ENCODE measurements at regions not wholly inside any gene's neighbourhood (a gene's known extent, or its start where the extent isn't known, plus 50 kb on each side); places are given as distances from the start of the nearest gene placed in this dataset.

DNA sequence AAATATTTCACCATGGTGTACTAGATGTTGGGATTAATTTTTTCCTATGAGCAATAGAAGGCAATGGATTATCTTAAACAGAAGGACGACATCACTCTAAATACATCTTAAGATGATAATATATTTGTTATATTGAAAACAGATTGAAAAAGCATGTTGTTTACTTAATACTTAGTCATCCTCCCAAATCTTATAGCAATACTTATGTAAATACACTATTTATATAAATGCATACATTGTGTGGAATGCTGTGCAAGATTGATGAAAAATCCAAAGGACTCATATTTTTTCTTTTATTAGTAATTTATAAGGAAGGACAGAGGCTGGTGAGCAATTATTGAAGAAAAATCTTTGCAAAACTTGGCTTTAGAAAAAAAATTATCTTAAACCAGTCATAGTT, 593.5 kb downstream of the MMUT start:
- H3K27ac ChIP-seq = no peak overlapping the region
- TF ChIP-seq, protein P1, sequence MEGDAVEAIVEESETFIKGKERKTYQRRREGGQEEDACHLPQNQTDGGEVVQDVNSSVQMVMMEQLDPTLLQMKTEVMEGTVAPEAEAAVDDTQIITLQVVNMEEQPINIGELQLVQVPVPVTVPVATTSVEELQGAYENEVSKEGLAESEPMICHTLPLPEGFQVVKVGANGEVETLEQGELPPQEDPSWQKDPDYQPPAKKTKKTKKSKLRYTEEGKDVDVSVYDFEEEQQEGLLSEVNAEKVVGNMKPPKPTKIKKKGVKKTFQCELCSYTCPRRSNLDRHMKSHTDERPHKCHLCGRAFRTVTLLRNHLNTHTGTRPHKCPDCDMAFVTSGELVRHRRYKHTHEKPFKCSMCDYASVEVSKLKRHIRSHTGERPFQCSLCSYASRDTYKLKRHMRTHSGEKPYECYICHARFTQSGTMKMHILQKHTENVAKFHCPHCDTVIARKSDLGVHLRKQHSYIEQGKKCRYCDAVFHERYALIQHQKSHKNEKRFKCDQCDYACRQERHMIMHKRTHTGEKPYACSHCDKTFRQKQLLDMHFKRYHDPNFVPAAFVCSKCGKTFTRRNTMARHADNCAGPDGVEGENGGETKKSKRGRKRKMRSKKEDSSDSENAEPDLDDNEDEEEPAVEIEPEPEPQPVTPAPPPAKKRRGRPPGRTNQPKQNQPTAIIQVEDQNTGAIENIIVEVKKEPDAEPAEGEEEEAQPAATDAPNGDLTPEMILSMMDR (conservative IDR thresholded peaks at IDR 0.05) = no peak
- no peak for TF ChIP-seq ZFX (IDR thresholded peaks at IDR 0.05)

DNA sequence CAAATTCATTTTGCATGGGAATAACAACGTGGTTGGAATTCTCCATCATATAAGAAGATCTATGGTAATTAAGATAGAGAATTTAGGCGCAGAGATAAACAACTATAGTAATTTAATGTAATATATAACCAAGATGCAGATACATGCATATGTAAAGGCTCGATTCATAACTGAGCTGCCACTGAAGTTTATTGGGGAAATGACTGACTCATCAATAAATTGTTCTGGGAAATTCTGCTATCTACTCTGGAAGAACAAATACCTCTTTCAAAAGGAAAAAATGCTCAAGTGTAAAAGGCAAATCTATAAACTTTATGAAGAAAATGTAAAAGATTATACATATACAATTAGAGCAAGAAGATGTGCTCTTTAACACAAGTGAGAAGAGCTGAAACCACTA, 596.4 kb downstream of the MMUT start:
- H3K27ac ChIP-seq = no peak overlapping the region
- no peak for TF ChIP-seq ZFX (IDR thresholded peaks at IDR 0.05)
- TF ChIP-seq, protein P1 (conservative IDR thresholded peaks at IDR 0.05) = no peak

DNA sequence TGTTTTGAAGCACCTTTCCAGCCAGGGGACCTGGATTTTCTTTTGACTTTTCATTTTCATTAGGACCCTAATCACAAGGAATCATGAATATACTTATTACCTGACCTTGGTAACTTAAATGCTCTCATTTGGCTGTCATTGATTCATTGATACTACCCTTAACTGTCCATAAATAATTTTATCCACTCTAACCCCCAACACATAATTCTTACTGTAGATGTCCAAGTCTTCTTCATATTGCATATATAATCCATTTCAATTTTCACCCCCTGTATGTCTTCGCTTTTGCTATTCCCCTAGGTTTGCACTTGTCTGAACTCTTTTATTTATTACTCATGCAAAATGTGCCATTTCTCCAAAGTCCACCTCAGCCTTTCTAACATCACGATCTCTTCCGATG, 602.9 kb downstream of the MMUT start:
- H3K27ac ChIP-seq = no peak overlapping the region
- no peak for TF ChIP-seq ZFX (IDR thresholded peaks at IDR 0.05)
- TF ChIP-seq, protein P1 (conservative IDR thresholded peaks at IDR 0.05) = no peak

DNA sequence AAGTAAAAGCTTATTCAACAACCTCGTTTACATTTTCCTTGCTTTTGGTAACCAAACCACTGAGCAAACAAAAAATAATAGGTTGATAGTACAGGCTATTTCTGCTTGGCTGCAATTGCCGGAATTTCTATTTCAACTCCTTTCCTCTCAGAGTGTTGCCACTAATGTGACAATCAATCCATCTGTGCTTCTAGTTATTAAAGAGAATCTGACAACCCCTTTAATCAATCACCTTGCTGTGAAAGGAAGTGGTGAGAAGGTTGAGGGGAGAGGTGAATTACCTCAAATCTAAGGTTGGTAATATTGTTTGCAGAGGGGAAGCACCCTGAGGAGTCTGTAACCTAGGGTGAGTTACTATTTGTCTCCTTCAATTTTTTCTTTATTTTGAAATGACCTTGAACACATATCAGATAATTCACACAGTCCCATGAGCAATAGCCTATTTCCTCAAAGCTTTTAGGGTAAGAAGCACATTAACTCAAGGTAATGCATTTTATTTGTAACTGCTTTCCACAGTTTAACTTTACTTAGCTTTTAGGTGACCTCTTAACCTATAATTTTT, 603.4 kb downstream of the MMUT start:
- TF ChIP-seq, protein P1 (conservative IDR thresholded peaks at IDR 0.05) = no peak
- no peak for TF ChIP-seq ZFX (IDR thresholded peaks at IDR 0.05)
- no peak overlapping the region for H3K27ac ChIP-seq

DNA sequence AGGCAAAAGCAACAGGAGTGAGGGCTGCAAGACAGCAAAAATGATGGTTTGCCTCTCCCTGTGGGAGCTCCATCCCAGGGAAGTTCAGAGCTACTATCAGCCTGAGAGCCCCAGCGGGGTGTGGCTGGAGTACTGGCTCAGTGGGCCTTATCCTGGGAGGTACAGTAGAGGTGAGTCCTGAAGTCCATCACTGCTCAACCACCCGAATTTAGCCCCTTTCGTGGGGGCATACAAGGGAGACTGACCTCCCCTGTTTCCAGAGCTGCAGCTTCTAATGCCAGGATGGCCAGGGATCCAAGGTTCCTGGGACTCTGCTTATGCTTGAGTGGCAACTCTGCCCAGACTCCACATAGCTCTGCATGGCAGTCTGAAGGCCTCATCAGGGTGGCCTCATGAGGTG, 617.8 kb downstream of the MMUT start:
- no peak overlapping the region for H3K27ac ChIP-seq
- TF ChIP-seq, protein P1 (conservative IDR thresholded peaks at IDR 0.05) = no peak
- no peak for TF ChIP-seq ZFX (IDR thresholded peaks at IDR 0.05)

DNA sequence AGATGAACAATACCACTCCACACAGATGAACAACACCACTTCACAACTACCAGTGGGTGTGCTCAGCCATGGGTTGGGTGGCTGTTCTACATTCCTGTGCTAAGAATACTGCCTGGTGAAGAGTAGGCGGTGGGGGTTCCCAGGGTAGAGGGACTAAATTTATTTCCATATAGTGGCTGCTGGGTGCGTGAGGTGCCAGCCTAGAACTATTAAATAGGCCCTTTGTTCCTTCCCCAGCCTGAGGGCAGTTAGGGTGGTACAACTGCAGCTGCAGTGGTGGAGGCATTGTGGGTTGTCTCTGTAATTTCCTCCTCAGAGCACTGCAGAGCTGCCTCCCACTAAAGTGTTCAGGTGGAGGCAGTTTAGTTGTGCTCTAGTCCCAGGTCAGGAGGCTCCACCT, 618.4 kb downstream of the MMUT start:
- TF ChIP-seq, protein P1 (conservative IDR thresholded peaks at IDR 0.05) = no peak
- no peak for TF ChIP-seq ZFX (IDR thresholded peaks at IDR 0.05)
- H3K27ac ChIP-seq = no peak overlapping the region

DNA sequence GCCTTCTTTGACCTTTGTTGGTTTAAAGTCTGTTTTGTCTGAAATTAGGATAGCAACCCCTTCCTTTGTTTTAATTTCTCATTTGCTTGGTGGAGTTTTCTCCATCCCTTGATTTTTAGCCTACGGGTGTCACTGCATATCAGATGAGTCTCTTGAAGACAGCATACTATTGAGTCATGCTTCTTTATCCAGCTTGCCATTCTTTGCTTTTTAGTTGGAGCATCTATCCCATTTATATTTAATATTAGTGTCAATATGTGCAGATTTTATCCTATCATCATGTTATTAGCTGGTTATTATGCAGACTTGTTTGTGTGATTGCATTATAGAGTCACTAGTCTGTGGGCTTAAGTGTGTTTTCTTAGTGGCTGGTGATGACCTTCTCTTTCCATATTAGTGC, 622.2 kb downstream of the MMUT start:
- no peak overlapping the region for H3K27ac ChIP-seq
- no peak for TF ChIP-seq ZFX (IDR thresholded peaks at IDR 0.05)
- TF ChIP-seq, protein P1 (conservative IDR thresholded peaks at IDR 0.05) = no peak

All from C4-2B (cell line).